ENCODE measurements at regions not wholly inside any gene's neighbourhood (a gene's known extent, or its start where the extent isn't known, plus 50 kb on each side); places are given as distances from the start of the nearest gene placed in this dataset.
A peak's percentile ranks its signal among the peaks of the same experiment; 100 is the strongest.
"Not testable (repeated sequence)": the region's sequence is repeated elsewhere in the genome, so short reads cannot be mapped to it uniquely, and the experiment has no call there.

- FAIRE-seq (no peak), DNase-seq (ENCODE audit: insufficient read length, low spot score) (no peak)
- TF ChIP-seq POLR2A (IDR thresholded peaks at IDR 0.05; ENCODE audit: low read depth, low read length), result no peak
Measured at GRCh38 chr22:22763512-22763911, 119.1 kb downstream of the GGTLC2 start.

DNA sequence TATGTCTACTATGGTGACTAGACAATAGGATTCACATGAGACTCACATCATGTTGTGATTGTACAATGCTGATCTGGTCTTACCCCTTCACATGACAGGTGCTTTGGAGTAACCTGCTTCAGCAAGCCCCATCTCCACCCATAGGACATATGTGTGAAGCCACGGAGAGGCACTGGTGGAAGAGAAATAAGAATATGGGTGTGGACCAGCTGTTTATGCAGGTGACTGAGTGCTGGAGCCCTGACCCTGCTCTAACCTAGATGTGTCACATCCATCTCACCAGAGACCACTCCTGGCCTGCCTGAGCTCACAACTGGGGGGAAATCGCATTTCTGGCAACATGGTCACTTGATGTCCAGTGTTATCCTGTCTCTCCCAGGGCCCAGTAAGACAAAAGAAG is 119.7 kb downstream of the GGTLC2 start:
- no peak for TF ChIP-seq POLR2A (IDR thresholded peaks at IDR 0.05; ENCODE audit: low read depth, low read length)
- no peak for FAIRE-seq
- no peak for DNase-seq (ENCODE audit: insufficient read length, low spot score)

DNA sequence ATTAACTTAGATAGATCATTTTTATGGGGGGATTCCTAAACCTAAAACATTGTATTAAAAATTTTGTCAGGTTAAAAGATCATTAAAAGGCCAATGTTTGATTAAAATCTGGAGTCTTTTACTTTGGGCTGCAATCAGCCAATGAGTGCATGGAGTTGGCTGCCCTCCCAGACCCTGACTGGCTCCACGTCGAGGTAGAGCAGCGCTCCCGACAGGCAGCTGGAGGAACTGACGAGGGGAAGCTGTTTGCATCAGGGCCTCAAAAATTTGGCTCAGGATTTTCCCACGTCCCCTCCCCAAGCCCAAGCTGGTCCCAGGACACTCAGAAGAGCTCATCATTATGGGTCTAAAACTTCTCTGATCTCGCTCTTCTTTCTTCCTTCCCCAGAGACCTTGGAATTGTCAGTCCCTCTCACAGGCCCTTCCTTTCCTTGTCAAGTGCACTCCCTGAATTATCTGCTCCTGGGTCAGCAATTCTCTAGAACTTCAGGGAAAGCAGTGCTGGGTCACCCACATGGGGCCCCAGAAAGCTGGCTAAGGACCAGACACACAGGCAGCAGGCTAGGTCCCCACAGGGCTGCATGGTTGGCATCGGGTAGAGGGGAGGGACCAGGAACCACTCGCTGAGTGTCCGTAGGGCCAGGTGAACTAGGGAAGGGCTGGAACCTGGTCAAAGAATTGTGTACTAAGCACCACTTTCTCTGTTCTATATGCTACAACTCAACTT is 119.6 kb upstream of the IGLL5 start:
- no peak for TF ChIP-seq POLR2A (IDR thresholded peaks at IDR 0.05; ENCODE audit: low read depth, low read length)
- FAIRE-seq, result no peak
- DNase-seq (ENCODE audit: insufficient read length, low spot score), result no peak

GRCh38 chr22:22768885-22769284 is 118.7 kb upstream of the IGLL5 start:
- FAIRE-seq (no peak), DNase-seq (ENCODE audit: insufficient read length, low spot score) (no peak)
- TF ChIP-seq POLR2A (IDR thresholded peaks at IDR 0.05; ENCODE audit: low read depth, low read length), result no peak

DNA sequence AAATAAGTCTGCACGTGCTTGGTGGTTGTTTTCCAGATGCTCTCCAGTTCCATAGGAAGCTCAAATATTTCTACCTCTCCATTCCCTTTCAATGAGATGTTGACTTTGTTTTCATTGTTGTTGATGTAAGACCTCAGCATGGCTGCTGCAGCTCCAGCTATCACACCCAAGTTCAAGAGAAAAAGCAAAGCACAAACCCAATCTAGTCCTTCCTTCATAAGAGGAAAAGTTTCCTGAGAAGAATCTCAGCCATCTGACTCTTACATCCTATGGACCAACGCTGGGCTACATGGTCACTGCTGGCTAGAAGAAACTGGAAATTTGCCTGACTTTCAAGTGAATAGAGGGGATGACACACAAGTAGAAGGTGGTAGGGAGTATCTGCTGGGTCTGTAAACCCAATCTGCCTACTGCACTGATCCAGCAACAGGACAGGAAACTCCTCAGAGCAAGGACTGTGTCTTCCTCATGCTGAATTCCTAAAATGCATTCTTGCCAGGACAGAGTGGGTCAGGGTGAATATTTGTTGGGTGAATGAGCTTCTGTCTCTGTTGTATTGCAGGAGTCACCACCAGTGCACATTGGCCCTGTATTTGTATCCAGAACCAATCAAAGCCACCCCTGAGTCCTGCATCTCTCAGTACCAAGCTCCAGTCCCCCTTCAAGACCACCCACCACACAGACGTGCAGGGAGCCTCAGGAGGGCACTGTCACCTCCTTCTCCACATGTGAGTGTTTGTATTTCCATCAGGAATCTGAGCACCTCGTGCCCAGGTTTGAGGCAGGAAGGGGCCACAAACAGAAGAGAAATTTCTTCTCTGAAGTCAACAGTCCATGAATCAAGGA is 118.0 kb upstream of the IGLL5 start:
- TF ChIP-seq POLR2A (IDR thresholded peaks at IDR 0.05; ENCODE audit: low read depth, low read length), result no peak
- DNase-seq (ENCODE audit: insufficient read length, low spot score) (no peak), FAIRE-seq (no peak)

DNA sequence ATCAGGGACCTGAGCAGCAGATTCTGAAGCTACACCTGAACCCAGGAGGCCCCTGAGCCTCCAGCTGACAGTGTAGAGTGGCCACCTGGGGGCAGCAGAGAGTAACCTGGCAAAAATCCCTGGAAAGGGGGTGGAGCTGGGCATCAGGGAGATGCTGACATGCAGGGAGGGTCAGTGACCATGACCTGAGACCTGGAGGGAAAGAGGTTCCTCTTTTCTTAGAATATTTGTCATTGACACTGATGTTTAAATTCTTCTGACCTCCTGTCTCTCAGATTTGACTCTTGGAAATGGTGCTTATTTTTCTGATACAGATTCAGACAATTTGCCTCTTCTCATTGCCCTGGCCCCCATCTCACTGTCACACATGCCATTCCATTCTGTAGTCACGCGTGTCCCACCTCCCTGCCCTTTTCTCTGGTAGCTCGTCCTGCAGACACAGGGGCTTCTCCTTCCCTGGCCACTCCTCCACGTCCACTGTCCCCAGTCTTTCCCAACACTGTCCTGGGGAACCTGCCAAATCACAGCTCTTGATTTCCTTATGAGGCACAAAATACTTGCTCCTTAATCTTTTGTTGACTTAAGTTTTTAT is 117.2 kb upstream of the IGLL5 start:
- no peak for TF ChIP-seq POLR2A (IDR thresholded peaks at IDR 0.05; ENCODE audit: low read depth, low read length)
- FAIRE-seq, result no peak
- DNase-seq (ENCODE audit: insufficient read length, low spot score), result peak; percentile 10

GRCh38 chr22:22770881-22771280 is 116.7 kb upstream of the IGLL5 start:
- no peak for DNase-seq (ENCODE audit: insufficient read length, low spot score)
- no peak for FAIRE-seq
- no peak for TF ChIP-seq POLR2A (IDR thresholded peaks at IDR 0.05; ENCODE audit: low read depth, low read length)

DNA sequence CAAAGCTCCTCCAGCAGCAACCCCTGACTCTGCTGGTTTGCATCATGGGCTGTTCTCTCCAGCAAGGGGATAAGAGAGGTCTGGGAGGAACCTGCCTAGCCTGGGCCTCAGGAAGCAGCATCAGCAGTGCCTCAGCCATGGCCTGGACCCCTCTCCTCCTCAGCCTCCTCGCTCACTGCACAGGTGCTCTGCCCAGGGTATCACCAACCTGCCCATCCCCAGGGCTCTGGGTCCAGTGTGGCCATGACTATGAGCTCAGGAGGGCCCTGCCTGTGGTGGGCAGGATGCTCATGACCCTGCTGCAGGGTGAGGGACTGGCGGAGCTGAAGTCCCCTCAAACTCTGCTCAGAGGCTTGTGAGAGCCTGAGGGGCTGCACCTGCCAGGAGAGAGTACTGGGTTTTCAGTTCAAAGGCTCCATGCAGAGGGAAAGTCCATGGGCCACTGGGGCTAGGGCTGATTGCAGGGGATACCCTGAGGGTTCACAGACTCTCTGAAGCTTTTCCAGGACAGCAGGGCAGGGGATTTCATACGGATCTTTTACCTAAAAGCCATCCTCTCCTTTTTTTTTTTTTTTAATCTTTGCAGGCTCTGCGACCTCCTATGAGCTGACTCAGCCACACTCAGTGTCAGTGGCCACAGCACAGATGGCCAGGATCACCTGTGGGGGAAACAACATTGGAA is 115.8 kb upstream of the IGLL5 start:
- FAIRE-seq (no peak), DNase-seq (ENCODE audit: insufficient read length, low spot score) (no peak)
- TF ChIP-seq POLR2A (IDR thresholded peaks at IDR 0.05; ENCODE audit: low read depth, low read length), result no peak

- FAIRE-seq (no peak), DNase-seq (ENCODE audit: insufficient read length, low spot score) (no peak)
- TF ChIP-seq POLR2A (IDR thresholded peaks at IDR 0.05; ENCODE audit: low read depth, low read length), result no peak
Measured at GRCh38 chr22:22772396-22772795, 115.2 kb upstream of the IGLL5 start.

DNA sequence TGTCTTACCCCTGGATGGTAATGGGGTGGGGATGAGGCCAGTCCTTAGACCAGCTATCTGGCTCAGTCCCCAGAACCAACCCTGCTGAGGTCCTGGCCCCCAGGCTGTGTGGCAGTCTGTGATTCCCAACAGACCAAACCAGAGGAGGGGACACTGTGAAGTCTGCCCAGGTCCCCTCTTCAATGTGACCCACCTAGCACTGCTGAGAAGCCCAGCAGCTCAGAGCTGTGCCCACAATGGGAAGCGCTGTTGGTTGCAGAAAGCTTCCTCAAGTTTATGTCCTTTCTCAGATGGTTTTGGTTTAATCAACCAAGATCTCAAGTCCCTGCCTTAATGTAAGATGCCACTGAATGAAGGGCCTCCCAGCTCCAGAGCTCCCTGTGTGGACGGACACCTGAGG is 114.7 kb upstream of the IGLL5 start:
- no peak for FAIRE-seq
- no peak for TF ChIP-seq POLR2A (IDR thresholded peaks at IDR 0.05; ENCODE audit: low read depth, low read length)
- DNase-seq (ENCODE audit: insufficient read length, low spot score), result no peak

- DNase-seq (ENCODE audit: insufficient read length, low spot score) (no peak), FAIRE-seq (no peak)
- no peak for TF ChIP-seq POLR2A (IDR thresholded peaks at IDR 0.05; ENCODE audit: low read depth, low read length)
Measured at GRCh38 chr22:22773427-22773826, 114.2 kb upstream of the IGLL5 start.

GRCh38 chr22:22773979-22774604 is 113.5 kb upstream of the IGLL5 start:
- no peak for FAIRE-seq
- no peak for TF ChIP-seq POLR2A (IDR thresholded peaks at IDR 0.05; ENCODE audit: low read depth, low read length)

GRCh38 chr22:22774762-22775161 is 112.9 kb upstream of the IGLL5 start:
- not testable (repeated sequence) for FAIRE-seq; DNase-seq (ENCODE audit: insufficient read length, low spot score)

More at GRCh38 chr22:22773979-22774604, 113.5 kb upstream of the IGLL5 start:
- no peak for DNase-seq (ENCODE audit: insufficient read length, low spot score)

GRCh38 chr22:22776121-22776520 is 111.5 kb upstream of the IGLL5 start:
- no peak for TF ChIP-seq POLR2A (IDR thresholded peaks at IDR 0.05; ENCODE audit: low read depth, low read length)
- DNase-seq (ENCODE audit: insufficient read length, low spot score), result no peak
- no peak for FAIRE-seq
